Astrocyte (in vitro differentiated cells and primary cell): ENCODE measurements at regions not wholly inside any gene's neighbourhood (a gene's known extent, or its start where the extent isn't known, plus 50 kb on each side); places are given as distances from the start of the nearest gene placed in this dataset.

ENCODE experiments used
- CTCF ChIP-seq: IDR thresholded peaks from 2 replicates; pipeline ENCODE4 v1.5.1; 2011; ENCODE audit warnings: low read depth, mild to moderate bottlenecking, inconsistent platforms, low read length, moderate library complexity; ENCODE audit not compliant: insufficient read depth
- EZH2 ChIP-seq: IDR thresholded peaks from 2 replicates; pipeline ENCODE4 v1.6.1; 2012; ENCODE audit warnings: mild to moderate bottlenecking, low read length, inconsistent platforms; ENCODE audit not compliant: insufficient read depth

- TF ChIP-seq CTCF (peak; percentile 95), EZH2 (no peak)
These were observed 110.7 kb upstream of the RAD23B start for GRCh38 chr9:107172160-107172978.
